HT1080 (cell line): ENCODE measurements at regions not wholly inside any gene's neighbourhood (a gene's known extent, or its start where the extent isn't known, plus 50 kb on each side); places are given as distances from the start of the nearest gene placed in this dataset.

Source experiments
- DNase-seq: peaks from one replicate; pipeline ENCODE4 v3.0.0-alpha.2; 2015; ENCODE audit warnings: low read depth

GRCh38 chr17:77857306-77857555 lies 101.3 kb upstream of the TNRC6C start:
- DNase-seq: no peak

DNA sequence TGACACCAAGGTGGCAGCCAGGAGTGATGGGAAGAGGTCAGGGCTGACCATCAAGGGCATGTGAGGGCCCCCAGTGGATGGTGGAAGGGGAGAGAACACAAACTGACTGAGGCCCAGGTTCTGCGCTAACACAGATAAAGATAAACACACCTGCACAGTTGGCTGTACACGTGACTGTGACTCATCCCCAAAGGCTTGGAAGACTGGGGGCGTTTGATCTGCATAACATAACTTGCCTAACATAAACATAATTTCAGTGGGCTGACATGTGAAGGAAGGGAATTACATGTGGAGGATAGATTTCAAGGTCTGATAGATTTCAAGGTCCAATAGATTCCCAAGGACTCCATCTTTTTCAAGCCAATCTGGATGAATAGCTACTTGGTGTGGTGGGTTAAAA lies 100.9 kb upstream of the TNRC6C start:
- no peak for DNase-seq

- DNase-seq: no peak
Measured at GRCh38 chr17:77858291-77859034, 100.0 kb upstream of the TNRC6C start.

DNA sequence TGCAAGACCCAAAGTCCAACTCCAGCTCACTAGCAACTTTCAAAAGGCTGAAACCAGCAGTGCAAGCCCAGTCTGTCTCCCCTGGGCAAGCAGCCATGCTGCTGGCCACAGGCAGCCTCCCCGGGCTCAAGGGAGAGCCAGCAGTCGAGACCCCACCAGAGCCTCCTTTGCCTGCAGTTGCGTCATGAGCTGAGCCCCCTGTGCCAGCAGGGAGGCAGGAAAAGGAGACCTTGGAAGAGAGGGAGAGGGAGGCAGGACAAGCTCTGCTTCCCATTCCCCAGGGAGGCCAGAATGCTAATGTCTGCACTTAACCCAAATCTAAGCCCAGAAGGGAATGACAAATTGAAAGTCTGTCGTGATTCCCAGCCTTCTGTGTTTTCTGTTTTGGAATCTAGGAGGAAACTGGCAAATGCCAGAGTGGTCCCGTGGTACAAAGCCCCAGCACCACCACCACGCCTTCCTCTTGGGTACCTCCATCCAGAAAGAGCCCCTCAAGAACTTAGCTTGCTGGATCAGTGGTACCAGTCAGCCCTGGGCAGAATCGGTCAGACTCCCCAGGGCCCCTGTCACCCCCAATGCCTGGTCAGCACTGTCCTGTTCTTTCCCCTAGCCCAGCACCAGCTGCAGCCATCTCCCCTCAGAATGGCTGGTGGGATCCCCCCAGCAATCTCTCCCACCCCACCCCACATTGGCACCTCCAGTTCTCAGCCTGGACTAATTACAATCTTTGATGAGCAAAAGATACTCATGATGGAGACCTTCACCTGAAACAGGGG lies 99.3 kb upstream of the TNRC6C start:
- DNase-seq: no peak

DNA sequence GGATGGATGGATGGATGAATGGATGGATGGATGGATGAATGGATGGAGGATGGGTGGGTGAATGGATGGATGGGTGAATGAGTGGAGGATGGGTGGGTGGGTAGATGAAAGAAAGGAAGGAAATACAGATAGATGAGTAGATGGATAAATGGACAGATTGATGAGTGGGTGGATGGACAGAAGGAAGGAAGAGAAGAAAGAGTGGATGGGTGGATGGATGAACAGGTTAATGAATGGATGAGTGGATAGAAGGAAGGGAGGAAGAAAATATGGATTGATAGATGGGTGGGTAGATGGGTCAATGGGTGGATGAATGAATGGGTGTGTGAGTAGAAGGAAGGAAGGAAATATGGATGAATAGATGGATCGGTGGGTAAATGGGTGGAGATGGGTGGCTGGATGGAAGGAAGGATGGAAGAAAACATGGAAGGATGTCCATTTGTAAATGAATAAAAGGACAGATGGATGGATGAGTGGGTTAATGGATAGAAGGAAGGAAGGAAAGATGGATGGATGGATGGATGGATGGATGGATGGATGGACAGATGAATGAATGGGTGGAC lies 97.3 kb upstream of the TNRC6C start:
- DNase-seq: no peak

DNA sequence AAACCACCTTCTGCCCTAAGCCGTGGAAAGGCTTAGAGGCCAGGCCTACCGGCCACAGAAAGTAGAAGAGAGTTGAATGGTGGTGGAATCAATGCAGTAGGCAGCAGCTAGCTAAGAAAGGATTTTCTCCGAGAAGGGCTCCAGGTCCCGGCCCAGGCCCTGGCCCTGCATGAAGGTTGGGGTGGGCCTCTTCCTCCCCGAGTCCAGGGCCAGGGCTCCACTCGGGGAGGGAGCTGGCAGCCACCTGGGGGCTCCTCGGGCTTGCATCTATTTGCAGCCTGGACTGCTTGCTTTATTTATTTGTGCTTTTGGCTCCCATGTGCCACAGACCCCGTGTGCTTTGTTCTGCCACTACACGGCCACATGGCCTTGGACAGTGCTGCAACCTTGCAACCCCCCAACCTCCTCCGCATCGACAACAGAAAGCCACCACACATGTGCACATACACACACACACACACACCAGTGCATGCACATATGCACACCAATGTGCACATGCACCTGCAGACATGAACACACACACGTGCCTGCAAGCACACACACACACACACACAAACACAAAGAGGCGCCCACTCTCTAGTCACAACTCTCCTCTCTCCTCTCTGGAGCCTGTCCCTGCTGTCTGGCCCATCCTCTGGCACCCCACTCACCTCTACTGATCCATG lies 96.4 kb upstream of the TNRC6C start:
- no peak for DNase-seq

GRCh38 chr17:77862890-77863813 lies 95.4 kb upstream of the TNRC6C start:
- DNase-seq: no peak

DNA sequence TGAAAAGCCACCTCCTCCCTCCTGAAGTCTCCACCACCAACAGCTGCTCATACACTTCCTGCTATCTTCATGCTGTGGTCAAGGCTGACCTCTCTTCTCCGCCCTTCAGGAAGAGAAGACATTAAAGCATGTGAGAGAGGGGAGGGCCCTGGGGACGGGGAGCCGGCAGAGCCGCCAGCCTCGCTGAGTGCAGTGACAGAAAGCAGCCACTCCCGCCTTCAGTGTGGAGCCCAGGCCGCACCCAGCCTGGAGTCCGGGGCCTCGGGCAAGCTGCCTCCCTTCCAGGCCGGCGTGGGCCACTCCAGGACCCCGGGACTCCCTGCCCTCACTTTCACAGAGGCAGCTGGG lies 94.7 kb upstream of the TNRC6C start:
- no peak for DNase-seq

- DNase-seq: no peak
Measured at GRCh38 chr17:77864234-77865111, 94.0 kb upstream of the TNRC6C start.

DNA sequence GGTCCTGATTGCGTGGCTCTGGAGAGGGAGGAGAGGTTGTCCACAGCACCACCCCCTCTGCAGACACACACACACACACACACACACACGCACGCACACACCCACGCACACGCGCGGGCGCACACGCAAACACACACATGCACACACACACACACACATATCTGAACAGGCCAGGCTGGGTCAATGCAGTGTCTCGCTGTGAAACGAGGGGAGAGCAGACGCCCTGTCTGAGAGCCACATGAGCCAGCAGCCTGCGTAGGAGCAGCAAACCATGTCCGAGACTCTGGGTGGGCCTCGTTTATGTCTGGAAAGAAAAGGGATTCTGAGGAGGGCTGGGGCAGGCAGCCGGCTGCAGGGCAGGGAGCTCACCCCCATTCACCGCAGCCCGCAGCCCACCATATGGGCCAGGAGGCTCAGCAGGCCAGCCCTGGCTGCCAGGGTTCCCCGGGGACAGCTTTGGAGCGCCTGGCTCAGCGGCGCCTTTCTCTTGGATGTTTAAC lies 93.3 kb upstream of the TNRC6C start:
- no peak for DNase-seq

GRCh38 chr17:77865716-77866115 lies 92.8 kb upstream of the TNRC6C start:
- DNase-seq: no peak

GRCh38 chr17:77867308-77867781 lies 91.2 kb upstream of the TNRC6C start:
- DNase-seq: no peak

GRCh38 chr17:77867976-77868713 lies 90.4 kb upstream of the TNRC6C start:
- no peak for DNase-seq

GRCh38 chr17:77869041-77869599 lies 89.4 kb upstream of the TNRC6C start:
- no peak for DNase-seq

DNA sequence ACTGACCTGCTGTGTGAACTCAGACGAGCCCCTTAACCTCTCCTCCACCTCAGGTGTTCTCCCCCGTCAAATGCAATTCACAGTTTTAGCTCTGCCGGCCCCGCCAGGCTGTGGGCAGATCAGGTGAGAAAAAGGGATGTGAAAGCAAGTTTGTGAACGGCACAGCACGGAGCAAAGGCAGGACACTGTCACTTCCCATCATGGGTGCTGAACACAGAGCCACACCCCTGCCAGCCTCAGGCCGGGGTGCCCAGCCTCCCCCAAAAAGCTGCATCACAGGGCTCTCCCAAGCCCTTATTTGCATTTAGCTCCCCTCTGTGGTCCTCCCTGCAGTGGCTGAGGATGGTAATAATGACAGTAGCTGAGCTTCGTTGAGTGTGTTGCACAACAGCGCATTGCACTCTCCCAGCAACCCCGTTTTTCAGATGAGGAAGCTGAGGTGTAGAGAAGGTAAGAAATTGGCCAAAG lies 88.8 kb upstream of the TNRC6C start:
- no peak for DNase-seq

DNA sequence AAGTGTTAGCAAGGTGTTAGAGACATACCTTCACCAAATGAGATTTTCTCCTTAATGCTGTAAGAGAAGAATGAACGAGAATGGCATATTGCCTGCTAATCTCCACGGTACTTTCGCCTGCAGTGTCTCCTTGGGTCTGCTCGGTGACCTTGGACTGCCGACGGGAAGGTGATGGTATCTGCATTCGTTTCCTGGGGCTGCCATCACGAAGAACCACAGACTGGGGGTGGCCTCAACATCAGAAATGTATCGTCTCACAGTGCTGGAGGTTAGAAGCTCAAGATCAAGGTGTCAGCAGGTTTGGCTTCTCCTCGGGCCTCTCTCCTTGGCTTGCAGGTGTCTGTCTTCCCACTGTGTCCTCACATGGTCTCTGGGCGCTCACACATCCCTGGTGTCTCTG lies 86.3 kb upstream of the TNRC6C start:
- DNase-seq: no peak

GRCh38 chr17:77872714-77873499 lies 85.6 kb upstream of the TNRC6C start:
- DNase-seq: no peak
